ENCODE measurements at regions not wholly inside any gene's neighbourhood (a gene's known extent, or its start where the extent isn't known, plus 50 kb on each side); places are given as distances from the start of the nearest gene placed in this dataset.

DNA sequence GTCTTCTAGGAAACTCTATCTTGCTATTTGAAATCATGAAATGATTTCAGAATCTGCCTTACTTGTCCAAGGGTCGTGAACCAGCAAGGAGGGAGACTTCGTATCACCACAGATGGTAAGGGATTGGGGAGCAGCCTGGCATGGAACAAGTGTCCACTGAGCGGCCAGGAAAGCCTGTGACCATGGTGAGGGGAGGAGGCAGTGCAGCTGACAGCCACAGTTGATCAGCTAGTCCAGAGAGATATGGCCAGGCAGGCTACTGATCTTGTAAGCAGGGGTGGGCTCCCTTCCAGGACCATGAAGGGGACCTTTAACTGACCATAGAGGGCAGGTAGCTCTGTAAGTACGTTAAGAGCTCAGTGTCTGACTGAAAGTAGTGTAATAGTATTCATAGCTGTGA, 96.8 kb upstream of the TENT5A start:
- Histone ChIP-seq H3K27me3 (no peaks in the 10 kb centered on the region), H3K4me3 (no peak overlapping the region), H3K9me3 (no peaks in the 10 kb centered on the region), H3K36me3 (no peaks in the 10 kb centered on the region), H3K4me1 (peaks cover 0 to 12% (median 3%) of the 10 kb centered on the region in 4 donors), H3K27ac (no peak overlapping the region)
- intact Hi-C loops (cut with DNase I; ENCODE audit: low total_unique reads) = no loop called here
- TF ChIP-seq POLR2A (IDR thresholded peaks at IDR 0.05) = no peak
- DNase-seq = no peak
- WGBS, 5 donors = 70 to 84% (median 74%) methylated on average over 4 of the region's 4 CpGs

DNA sequence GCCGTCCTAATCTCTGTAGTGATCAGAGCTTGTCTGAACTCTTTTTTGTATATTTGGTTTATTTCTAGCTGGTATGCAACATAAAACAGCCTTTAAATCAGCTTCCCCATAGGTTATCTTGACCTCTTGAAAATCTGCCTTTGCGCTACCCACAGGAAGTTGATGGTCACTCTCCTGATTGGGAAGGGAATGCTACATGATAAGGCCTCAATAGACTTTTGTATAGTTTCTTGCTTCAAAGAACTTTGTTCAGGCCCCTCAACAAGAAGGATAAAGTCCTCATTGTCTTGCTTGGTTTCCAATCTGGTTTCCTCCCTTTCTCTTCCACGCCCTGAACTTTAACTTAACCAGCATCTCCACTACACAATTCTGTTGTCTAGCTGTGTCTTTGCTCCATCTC, 95.4 kb upstream of the TENT5A start:
- no peaks in the 10 kb centered on the region for H3K36me3 ChIP-seq
- TF ChIP-seq POLR2A (IDR thresholded peaks at IDR 0.05) (no peak), POLR2AphosphoS5 (IDR thresholded peaks at IDR 0.05) (no peak), EP300 (IDR thresholded peaks at IDR 0.05) (no peak)
- TF ChIP-seq, protein P1, sequence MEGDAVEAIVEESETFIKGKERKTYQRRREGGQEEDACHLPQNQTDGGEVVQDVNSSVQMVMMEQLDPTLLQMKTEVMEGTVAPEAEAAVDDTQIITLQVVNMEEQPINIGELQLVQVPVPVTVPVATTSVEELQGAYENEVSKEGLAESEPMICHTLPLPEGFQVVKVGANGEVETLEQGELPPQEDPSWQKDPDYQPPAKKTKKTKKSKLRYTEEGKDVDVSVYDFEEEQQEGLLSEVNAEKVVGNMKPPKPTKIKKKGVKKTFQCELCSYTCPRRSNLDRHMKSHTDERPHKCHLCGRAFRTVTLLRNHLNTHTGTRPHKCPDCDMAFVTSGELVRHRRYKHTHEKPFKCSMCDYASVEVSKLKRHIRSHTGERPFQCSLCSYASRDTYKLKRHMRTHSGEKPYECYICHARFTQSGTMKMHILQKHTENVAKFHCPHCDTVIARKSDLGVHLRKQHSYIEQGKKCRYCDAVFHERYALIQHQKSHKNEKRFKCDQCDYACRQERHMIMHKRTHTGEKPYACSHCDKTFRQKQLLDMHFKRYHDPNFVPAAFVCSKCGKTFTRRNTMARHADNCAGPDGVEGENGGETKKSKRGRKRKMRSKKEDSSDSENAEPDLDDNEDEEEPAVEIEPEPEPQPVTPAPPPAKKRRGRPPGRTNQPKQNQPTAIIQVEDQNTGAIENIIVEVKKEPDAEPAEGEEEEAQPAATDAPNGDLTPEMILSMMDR (IDR thresholded peaks at IDR 0.05) = no peak

DNA sequence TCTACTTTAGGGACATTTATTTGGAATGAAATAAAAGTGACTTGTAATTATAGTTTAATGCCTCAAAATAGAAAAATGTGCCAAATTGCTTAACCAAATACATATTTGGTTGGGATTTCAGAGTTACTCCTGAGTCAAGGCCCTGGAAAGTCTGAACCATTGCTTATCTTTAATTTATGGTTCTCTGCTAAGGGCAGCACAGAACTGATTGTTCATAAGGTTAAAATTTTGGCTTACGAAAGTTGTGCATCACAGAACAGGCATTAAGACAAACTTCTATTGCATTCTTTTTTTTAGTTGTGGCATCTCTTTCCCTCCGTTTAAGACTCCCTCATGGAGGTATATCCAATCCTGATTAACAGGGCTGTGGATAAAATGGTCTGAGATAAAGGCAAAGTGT, 92.2 kb upstream of the TENT5A start:
- 65 to 90% (median 84%) methylated on average over 2 of the region's 2 CpGs for WGBS, 5 donors
- DNase-seq = no peak
- Histone ChIP-seq H3K27ac (peak overlapping the region in 2 of 5 donors; percentile 28 to 41), H3K9me3 (no peaks in the 10 kb centered on the region), H3K4me1 (peaks cover 0 to 29% (median 13%) of the 10 kb centered on the region in 4 donors), H3K4me3 (no peak overlapping the region), H3K27me3 (no peaks in the 10 kb centered on the region), H3K36me3 (no peaks in the 10 kb centered on the region)
- TF ChIP-seq POLR2A (IDR thresholded peaks at IDR 0.05) = no peak
- no peak for TF ChIP-seq EP300 (IDR thresholded peaks at IDR 0.05)
- intact Hi-C loops (cut with DNase I; ENCODE audit: low total_unique reads) = no loop called here

More for the DNA sequence above, 95.4 kb upstream of the TENT5A start:
- Histone ChIP-seq H3K27ac (no peak overlapping the region), H3K4me3 (no peak overlapping the region), H3K9me3 (no peaks in the 10 kb centered on the region), H3K27me3 (no peaks in the 10 kb centered on the region), H3K4me1 (peaks cover 0 to 19% (median 6%) of the 10 kb centered on the region in 4 donors)
- 51 to 70% (median 65%) methylated on average over 3 of the region's 3 CpGs for WGBS, 5 donors
- DNase-seq = no peak
- intact Hi-C loops (cut with DNase I; ENCODE audit: low total_unique reads) = no loop called here

DNA sequence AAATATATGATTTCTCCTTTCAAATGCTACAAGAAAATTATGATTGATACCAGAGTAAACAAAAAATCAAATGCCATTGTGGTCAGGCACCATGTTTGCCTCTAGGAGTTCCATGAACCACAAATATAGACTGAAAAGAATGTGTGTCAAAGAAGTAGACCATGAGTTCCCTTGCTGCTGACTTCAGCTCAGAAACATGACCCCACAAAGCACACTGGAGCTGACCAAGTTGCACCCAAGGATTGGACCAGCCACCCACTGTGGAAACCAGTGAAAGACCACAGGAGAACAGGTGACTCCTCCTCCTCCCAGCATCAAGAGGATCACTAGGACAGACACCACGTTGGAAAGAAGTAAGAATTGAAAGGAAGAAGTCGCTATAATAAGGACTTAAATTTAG, 90.8 kb upstream of the TENT5A start:
- Histone ChIP-seq H3K27ac (no peak overlapping the region), H3K4me1 (peaks cover 3 to 38% (median 22%) of the 10 kb centered on the region in 4 donors), H3K4me3 (no peak overlapping the region), H3K36me3 (no peaks in the 10 kb centered on the region), H3K9me3 (no peaks in the 10 kb centered on the region), H3K27me3 (no peaks in the 10 kb centered on the region)
- no peak for DNase-seq
- TF ChIP-seq EP300 (IDR thresholded peaks at IDR 0.05) (no peak), POLR2A (IDR thresholded peaks at IDR 0.05) (no peak), POLR2AphosphoS5 (IDR thresholded peaks at IDR 0.05) (no peak)
- TF ChIP-seq, protein P1 (IDR thresholded peaks at IDR 0.05) = no peak
- WGBS, 5 donors = 25 to 39% (median 31%) methylated on average over 2 of the region's 2 CpGs
- intact Hi-C loops (cut with DNase I; ENCODE audit: low total_unique reads) = no loop called here

DNA sequence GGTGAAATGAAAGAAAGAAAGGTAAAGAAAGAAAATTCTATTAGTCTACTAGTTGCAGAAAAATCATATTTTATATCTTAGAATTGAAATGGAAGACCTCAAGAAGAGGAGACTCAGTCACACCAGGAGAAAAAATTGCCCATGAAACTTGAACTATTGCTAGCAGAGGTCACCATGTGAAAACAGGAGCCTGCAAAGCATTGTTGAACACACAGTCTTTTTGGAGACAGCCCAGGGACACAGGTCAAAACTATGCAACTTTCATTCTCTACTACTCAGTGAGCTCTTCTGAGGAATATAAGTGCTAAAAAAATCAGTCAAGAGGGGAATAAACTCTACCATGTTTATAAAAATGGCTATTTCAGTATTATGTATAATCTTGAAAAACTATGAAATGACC, 89.8 kb upstream of the TENT5A start:
- no peaks in the 10 kb centered on the region for H3K9me3 ChIP-seq
- H3K36me3 ChIP-seq = no peaks in the 10 kb centered on the region
- TF ChIP-seq EP300 (IDR thresholded peaks at IDR 0.05) = no peak
- TF ChIP-seq POLR2AphosphoS5 (IDR thresholded peaks at IDR 0.05) = no peak
- TF ChIP-seq POLR2A (IDR thresholded peaks at IDR 0.05) = no peak
- TF ChIP-seq, protein P1 (IDR thresholded peaks at IDR 0.05) = no peak
- no peaks in the 10 kb centered on the region for H3K27me3 ChIP-seq
- H3K27ac ChIP-seq = no peak overlapping the region
- H3K4me3 ChIP-seq = no peak overlapping the region
- H3K4me1 ChIP-seq = peaks cover 4 to 43% (median 22%) of the 10 kb centered on the region in 4 donors
- intact Hi-C loops (cut with DNase I; ENCODE audit: low total_unique reads) = no loop called here
- no peak for DNase-seq
